WTC11 (cell line): ENCODE measurements at regions not wholly inside any gene's neighbourhood (a gene's known extent, or its start where the extent isn't known, plus 50 kb on each side); places are given as distances from the start of the nearest gene placed in this dataset.

Experiments used
- ATAC-seq: fragments of 200-7000 bp; cut with Tn5 transposase; 2 replicates; pipeline ENCODE4 v1.10.0; 2021; ENCODE audit warnings: mild to moderate bottlenecking, moderate library complexity
- CTCF ChIA-PET: fragments of 300-600 bp; sonication (Branson Sonifier 250); formaldehyde crosslinking; loops from one replicate; lab custom pipeline; 2021; ENCODE audit warnings: antibody characterized with exemption; lab: Charles Lee
- POLR2A ChIA-PET: fragments of 350-600 bp; sonication (Branson Sonifier 250); formaldehyde crosslinking; loops from one replicate; lab custom pipeline; 2021; ENCODE audit warnings: antibody characterized with exemption; lab: Charles Lee
- DNase-seq: peaks from one replicate; pipeline ENCODE4 v3.0.0; 2021; ENCODE audit warnings: low spot score
- H3K27ac Mint-ChIP-seq: 2 replicates; pipeline ENCODE4 v1.8.0; 2021; ENCODE audit warnings: mixed read lengths
- H3K27me3 Mint-ChIP-seq: 2 replicates; pipeline ENCODE4 v1.8.0; 2021; ENCODE audit warnings: low read depth, mild to moderate bottlenecking, moderate library complexity, mixed read lengths
- H3K36me3 Mint-ChIP-seq: 2 replicates; pipeline ENCODE4 v1.8.0; 2021; ENCODE audit warnings: mixed read lengths
- H3K4me1 Mint-ChIP-seq: 2 replicates; pipeline ENCODE4 v1.8.0; 2022; ENCODE audit warnings: mixed read lengths
- H3K4me3 Mint-ChIP-seq: 2 replicates; pipeline ENCODE4 v1.8.0; 2021; ENCODE audit warnings: mild to moderate bottlenecking, moderate library complexity, mixed read lengths
- H3K9me3 Mint-ChIP-seq: 2 replicates; pipeline ENCODE4 v1.8.0; 2021; ENCODE audit warnings: mixed read lengths
- CDX4 ChIP-seq: fragments of 250-450 bp; sonication (Bioruptor Pico); IDR thresholded peaks from 2 replicates; pipeline ENCODE4 v1.9.0; 2021; ENCODE audit warnings: moderate library complexity, mild to moderate bottlenecking, inconsistent platforms, borderline replicate concordance
- ETV6 ChIP-seq: sonication (generic); formaldehyde crosslinking; IDR thresholded peaks from 2 replicates; pipeline ENCODE4 v1.8.1; 2022; ENCODE audit warnings: mild to moderate bottlenecking, missing genetic modification reagents
- FOXP1 ChIP-seq: sonication (generic); formaldehyde crosslinking; IDR thresholded peaks from 2 replicates; pipeline ENCODE4 v1.8.0; 2022; ENCODE audit warnings: missing genetic modification reagents, mild to moderate bottlenecking, moderate library complexity, borderline replicate concordance
- GTF2I ChIP-seq: fragments of 250-450 bp; sonication (Bioruptor Pico); conservative IDR thresholded peaks from 2 replicates; pipeline ENCODE4 v1.4.0; 2021; ENCODE audit warnings: mild to moderate bottlenecking
- HMGA2 ChIP-seq: fragments of 250-450 bp; sonication (Bioruptor Pico); IDR thresholded peaks from 2 replicates; pipeline ENCODE4 v1.4.0; 2021; ENCODE audit warnings: mild to moderate bottlenecking, moderate library complexity
- JAZF1 ChIP-seq: fragments of 250-450 bp; sonication (Bioruptor Pico); IDR thresholded peaks from 2 replicates; pipeline ENCODE4 v1.9.0; 2021; ENCODE audit warnings: moderate library complexity, mild to moderate bottlenecking, inconsistent platforms
- JUN ChIP-seq: sonication (generic); formaldehyde crosslinking; IDR thresholded peaks from 2 replicates; pipeline ENCODE4 v1.8.0; 2023; ENCODE audit warnings: mild to moderate bottlenecking, missing genetic modification reagents
- KAT7 ChIP-seq: sonication (generic); formaldehyde crosslinking; IDR thresholded peaks from 2 replicates; pipeline ENCODE4 v1.8.1; 2023; ENCODE audit warnings: missing genetic modification reagents, mild to moderate bottlenecking, borderline replicate concordance
- MYBL2 ChIP-seq: sonication (generic); formaldehyde crosslinking; IDR thresholded peaks from 2 replicates; pipeline ENCODE4 v1.8.1; 2023; ENCODE audit warnings: mild to moderate bottlenecking, moderate library complexity, missing genetic modification reagents
- NFYB ChIP-seq: sonication (generic); formaldehyde crosslinking; conservative IDR thresholded peaks from 2 replicates; pipeline ENCODE4 v1.8.0; 2022; ENCODE audit warnings: low read depth, missing genetic modification reagents
- OVOL2 ChIP-seq: fragments of 250-450 bp; sonication (Bioruptor Pico); IDR thresholded peaks from 2 replicates; pipeline ENCODE4 v1.9.0; 2021; ENCODE audit warnings: mild to moderate bottlenecking, borderline replicate concordance
- SMAD3 ChIP-seq: sonication (generic); formaldehyde crosslinking; IDR thresholded peaks from 2 replicates; pipeline ENCODE4 v1.8.0; 2022; ENCODE audit warnings: missing genetic modification reagents, mild to moderate bottlenecking, borderline replicate concordance
- TCF7 ChIP-seq: sonication (generic); formaldehyde crosslinking; IDR thresholded peaks from 2 replicates; pipeline ENCODE4 v1.8.0; 2022; ENCODE audit warnings: mild to moderate bottlenecking, low read depth, missing genetic modification reagents, moderate library complexity
- ZMAT4 ChIP-seq: fragments of 250-450 bp; sonication (Bioruptor Pico); IDR thresholded peaks from 2 replicates; pipeline ENCODE4 v1.9.0; 2021; ENCODE audit warnings: mild to moderate bottlenecking
- ZNF138 ChIP-seq: sonication (generic); formaldehyde crosslinking; conservative IDR thresholded peaks from 2 replicates; pipeline ENCODE4 v1.8.1; 2022; ENCODE audit warnings: mild to moderate bottlenecking, moderate library complexity, missing genetic modification reagents
- ZNF219 ChIP-seq: sonication (generic); formaldehyde crosslinking; IDR thresholded peaks from 2 replicates; pipeline ENCODE4 v1.8.0; 2023; ENCODE audit warnings: missing genetic modification reagents, mild to moderate bottlenecking, borderline replicate concordance
- ZNF232 ChIP-seq: sonication (generic); formaldehyde crosslinking; IDR thresholded peaks from 2 replicates; pipeline ENCODE4 v1.8.0; 2022; ENCODE audit warnings: mild to moderate bottlenecking, missing genetic modification reagents
- ZNF396 ChIP-seq: fragments of 250-450 bp; sonication (Bioruptor Pico); IDR thresholded peaks from 2 replicates; pipeline ENCODE4 v1.8.0; 2021; ENCODE audit warnings: mild to moderate bottlenecking, moderate library complexity, borderline replicate concordance
- ZNF671 ChIP-seq: fragments of 250-450 bp; sonication (Bioruptor Pico); IDR thresholded peaks from 2 replicates; pipeline ENCODE4 v1.8.0; 2021; ENCODE audit warnings: mild to moderate bottlenecking
- TF ChIP-seq, protein P1 (sequence below): sonication (generic); formaldehyde crosslinking; IDR thresholded peaks from 2 replicates; pipeline ENCODE4 v1.8.1; 2022; ENCODE audit warnings: missing genetic modification reagents, borderline replicate concordance
- TF ChIP-seq, protein P2 (sequence below): sonication (generic); formaldehyde crosslinking; conservative IDR thresholded peaks from 2 replicates; pipeline ENCODE4 v1.8.1; 2023; ENCODE audit warnings: mild to moderate bottlenecking, low read depth, missing genetic modification reagents, moderate library complexity
- TF ChIP-seq, protein P3 (sequence below): fragments of 250-450 bp; sonication (Bioruptor Pico); IDR thresholded peaks from 2 replicates; pipeline ENCODE4 v1.9.0; 2021; ENCODE audit warnings: mild to moderate bottlenecking
- TF ChIP-seq, protein P4 (sequence below): sonication (generic); formaldehyde crosslinking; IDR thresholded peaks from 2 replicates; pipeline ENCODE4 v1.8.1; 2023; ENCODE audit warnings: mild to moderate bottlenecking, missing genetic modification reagents

DNA sequence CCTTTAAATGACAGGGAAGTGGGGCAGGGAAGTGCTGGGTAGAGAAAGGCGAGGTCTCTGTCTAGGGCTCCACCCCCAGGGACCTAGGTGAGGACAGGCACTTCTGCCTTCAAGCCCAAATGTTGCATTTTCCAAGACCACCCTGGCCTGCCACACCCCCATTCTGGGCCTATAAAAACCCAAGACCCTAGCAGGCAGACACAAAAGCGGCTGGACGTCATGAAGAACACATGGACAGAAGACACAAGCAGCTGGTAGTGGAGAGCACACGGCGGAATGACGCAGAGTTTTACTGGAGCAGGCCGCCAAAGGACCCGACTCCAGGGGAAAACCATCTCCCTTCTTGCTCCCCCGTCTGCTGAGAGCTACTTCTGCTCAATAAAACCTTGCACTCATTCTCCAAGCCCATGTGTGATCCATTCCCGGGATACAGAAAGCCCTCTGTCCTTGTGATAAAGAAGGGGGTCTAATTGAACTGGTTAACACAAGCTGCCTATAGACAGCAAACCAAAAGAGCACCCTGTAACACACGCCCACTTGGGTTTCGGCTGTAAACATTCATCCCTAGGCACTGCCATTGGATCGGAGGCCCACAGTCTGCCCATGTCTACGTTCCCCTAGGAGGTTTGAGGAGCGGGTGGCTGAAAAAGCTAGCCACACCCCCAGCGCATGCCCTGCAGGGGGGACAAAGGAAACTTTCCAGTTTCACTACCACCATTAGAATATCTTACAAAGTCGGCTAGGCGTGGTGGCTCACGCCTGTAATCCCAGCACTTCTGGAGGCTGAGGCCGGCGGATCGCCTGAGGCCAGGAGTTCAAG, 622.2 kb upstream of the SALL1 start:
- peak overlapping the region; percentile 12; the same call in 1 of the 2 replicates for H3K27ac Mint-ChIP-seq
- peaks cover 24% of the 10 kb centered on the region for H3K4me1 Mint-ChIP-seq
- H3K27me3 Mint-ChIP-seq: no peaks in the 10 kb centered on the region
- peak overlapping the region; percentile 54 for H3K4me3 Mint-ChIP-seq
- no peak for TF ChIP-seq JUN (CRISPR knock-in tag)
- no peak for TF ChIP-seq ETV6 (CRISPR knock-in tag)
- no peak for TF ChIP-seq NFYB (CRISPR knock-in tag)
- TF ChIP-seq, protein P1, sequence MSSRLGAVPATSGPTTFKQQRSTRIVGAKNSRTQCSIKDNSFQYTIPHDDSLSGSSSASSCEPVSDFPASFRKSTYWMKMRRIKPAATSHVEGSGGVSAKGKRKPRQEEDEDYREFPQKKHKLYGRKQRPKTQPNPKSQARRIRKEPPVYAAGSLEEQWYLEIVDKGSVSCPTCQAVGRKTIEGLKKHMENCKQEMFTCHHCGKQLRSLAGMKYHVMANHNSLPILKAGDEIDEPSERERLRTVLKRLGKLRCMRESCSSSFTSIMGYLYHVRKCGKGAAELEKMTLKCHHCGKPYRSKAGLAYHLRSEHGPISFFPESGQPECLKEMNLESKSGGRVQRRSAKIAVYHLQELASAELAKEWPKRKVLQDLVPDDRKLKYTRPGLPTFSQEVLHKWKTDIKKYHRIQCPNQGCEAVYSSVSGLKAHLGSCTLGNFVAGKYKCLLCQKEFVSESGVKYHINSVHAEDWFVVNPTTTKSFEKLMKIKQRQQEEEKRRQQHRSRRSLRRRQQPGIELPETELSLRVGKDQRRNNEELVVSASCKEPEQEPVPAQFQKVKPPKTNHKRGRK: no peak
- TF ChIP-seq SMAD3 (CRISPR knock-in tag): no peak
- TF ChIP-seq CDX4 (CRISPR knock-in tag): no peak
- ATAC-seq (peak; percentile 78), DNase-seq (peak; percentile 25)
- H3K36me3 Mint-ChIP-seq: no peaks in the 10 kb centered on the region
- POLR2A ChIA-PET: interaction anchor here (0.6 kb wide), 1 partner anchor 76 kb away, joined by 3 read pairs; no protein-coding TSS in a partner anchor
- H3K9me3 Mint-ChIP-seq: no peaks in the 10 kb centered on the region
- CTCF ChIA-PET: no interaction called here

DNA sequence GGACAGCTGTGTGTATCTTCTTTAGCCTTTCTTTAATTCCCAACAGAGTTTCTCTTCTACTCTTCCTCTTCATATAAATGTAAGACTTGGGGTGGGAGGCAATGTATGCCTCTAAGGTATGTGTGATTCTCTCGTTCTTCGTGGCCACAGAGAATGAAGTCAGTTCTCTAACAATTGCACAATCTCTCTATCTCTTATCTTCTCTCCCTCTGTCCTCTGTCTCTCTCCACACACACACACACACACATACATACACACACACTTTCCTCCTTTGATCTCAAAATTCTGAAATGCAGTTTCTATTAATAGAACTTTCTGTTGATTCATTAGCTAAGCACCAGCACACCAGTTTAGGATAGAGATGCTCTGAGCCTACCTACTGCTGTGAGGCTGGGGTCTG, 615.7 kb upstream of the SALL1 start:
- H3K4me3 Mint-ChIP-seq: no peak overlapping the region
- no peak for DNase-seq
- peaks cover 35% of the 10 kb centered on the region for H3K4me1 Mint-ChIP-seq
- no peaks in the 10 kb centered on the region for H3K36me3 Mint-ChIP-seq
- H3K9me3 Mint-ChIP-seq: no peaks in the 10 kb centered on the region
- H3K27me3 Mint-ChIP-seq: peaks cover 2% of the 10 kb centered on the region
- ATAC-seq: no peak
- TF ChIP-seq JUN (CRISPR knock-in tag) (no peak), KAT7 (no peak), ZNF232 (no peak), OVOL2 (CRISPR knock-in tag) (no peak), ZNF396 (CRISPR knock-in tag) (no peak), GTF2I (CRISPR knock-in tag) (no peak), TCF7 (CRISPR knock-in tag) (no peak), ZMAT4 (CRISPR knock-in tag) (no peak), MYBL2 (CRISPR knock-in tag) (no peak), HMGA2 (no peak), ZNF219 (CRISPR knock-in tag) (no peak), ZNF671 (CRISPR knock-in tag) (no peak), JAZF1 (no peak), ZNF138 (no peak), FOXP1 (CRISPR knock-in tag) (no peak)
- TF ChIP-seq, protein P2, sequence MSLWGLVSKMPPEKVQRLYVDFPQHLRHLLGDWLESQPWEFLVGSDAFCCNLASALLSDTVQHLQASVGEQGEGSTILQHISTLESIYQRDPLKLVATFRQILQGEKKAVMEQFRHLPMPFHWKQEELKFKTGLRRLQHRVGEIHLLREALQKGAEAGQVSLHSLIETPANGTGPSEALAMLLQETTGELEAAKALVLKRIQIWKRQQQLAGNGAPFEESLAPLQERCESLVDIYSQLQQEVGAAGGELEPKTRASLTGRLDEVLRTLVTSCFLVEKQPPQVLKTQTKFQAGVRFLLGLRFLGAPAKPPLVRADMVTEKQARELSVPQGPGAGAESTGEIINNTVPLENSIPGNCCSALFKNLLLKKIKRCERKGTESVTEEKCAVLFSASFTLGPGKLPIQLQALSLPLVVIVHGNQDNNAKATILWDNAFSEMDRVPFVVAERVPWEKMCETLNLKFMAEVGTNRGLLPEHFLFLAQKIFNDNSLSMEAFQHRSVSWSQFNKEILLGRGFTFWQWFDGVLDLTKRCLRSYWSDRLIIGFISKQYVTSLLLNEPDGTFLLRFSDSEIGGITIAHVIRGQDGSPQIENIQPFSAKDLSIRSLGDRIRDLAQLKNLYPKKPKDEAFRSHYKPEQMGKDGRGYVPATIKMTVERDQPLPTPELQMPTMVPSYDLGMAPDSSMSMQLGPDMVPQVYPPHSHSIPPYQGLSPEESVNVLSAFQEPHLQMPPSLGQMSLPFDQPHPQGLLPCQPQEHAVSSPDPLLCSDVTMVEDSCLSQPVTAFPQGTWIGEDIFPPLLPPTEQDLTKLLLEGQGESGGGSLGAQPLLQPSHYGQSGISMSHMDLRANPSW: no peak
- TF ChIP-seq, protein P1: no peak
- TF ChIP-seq, protein P3, sequence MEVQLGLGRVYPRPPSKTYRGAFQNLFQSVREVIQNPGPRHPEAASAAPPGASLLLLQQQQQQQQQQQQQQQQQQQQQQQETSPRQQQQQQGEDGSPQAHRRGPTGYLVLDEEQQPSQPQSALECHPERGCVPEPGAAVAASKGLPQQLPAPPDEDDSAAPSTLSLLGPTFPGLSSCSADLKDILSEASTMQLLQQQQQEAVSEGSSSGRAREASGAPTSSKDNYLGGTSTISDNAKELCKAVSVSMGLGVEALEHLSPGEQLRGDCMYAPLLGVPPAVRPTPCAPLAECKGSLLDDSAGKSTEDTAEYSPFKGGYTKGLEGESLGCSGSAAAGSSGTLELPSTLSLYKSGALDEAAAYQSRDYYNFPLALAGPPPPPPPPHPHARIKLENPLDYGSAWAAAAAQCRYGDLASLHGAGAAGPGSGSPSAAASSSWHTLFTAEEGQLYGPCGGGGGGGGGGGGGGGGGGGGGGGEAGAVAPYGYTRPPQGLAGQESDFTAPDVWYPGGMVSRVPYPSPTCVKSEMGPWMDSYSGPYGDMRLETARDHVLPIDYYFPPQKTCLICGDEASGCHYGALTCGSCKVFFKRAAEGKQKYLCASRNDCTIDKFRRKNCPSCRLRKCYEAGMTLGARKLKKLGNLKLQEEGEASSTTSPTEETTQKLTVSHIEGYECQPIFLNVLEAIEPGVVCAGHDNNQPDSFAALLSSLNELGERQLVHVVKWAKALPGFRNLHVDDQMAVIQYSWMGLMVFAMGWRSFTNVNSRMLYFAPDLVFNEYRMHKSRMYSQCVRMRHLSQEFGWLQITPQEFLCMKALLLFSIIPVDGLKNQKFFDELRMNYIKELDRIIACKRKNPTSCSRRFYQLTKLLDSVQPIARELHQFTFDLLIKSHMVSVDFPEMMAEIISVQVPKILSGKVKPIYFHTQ (CRISPR knock-in tag): no peak
- TF ChIP-seq, protein P4, sequence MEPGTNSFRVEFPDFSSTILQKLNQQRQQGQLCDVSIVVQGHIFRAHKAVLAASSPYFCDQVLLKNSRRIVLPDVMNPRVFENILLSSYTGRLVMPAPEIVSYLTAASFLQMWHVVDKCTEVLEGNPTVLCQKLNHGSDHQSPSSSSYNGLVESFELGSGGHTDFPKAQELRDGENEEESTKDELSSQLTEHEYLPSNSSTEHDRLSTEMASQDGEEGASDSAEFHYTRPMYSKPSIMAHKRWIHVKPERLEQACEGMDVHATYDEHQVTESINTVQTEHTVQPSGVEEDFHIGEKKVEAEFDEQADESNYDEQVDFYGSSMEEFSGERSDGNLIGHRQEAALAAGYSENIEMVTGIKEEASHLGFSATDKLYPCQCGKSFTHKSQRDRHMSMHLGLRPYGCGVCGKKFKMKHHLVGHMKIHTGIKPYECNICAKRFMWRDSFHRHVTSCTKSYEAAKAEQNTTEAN (CRISPR knock-in tag): no peak
- TF ChIP-seq, all 79 proteins: peak for 0
- ChIA-PET CTCF (no interaction called here), POLR2A (interaction anchor here (0.7 kb wide), 1 partner anchor 1030 kb away, joined by 4 read pairs; no protein-coding TSS in a partner anchor)
- no peak overlapping the region for H3K27ac Mint-ChIP-seq
